K562 (cell line): ENCODE measurements at regions not wholly inside any gene's neighbourhood (a gene's known extent, or its start where the extent isn't known, plus 50 kb on each side); places are given as distances from the start of the nearest gene placed in this dataset.

Source experiments
- ATAC-seq: fragments of 200-7000 bp; cut with Tn5 transposase; 3 replicates; pipeline ENCODE4 v1.9.1; 2020; ENCODE audit warnings: moderate library complexity
- BruUV-seq: library from RNA; stranded (reverse); fragments of 400-500 nt; replicated peaks from 2 replicates; lab custom pipeline; 2021; lab: Mats Ljungman, UMichigan
- CTCF ChIA-PET: fragments of 300-600 bp; formaldehyde crosslinking; extraction: SDS; loops from one replicate; lab custom pipeline; 2021; ENCODE audit warnings: low intra/inter-chr PET ratio; lab: Yijun Ruan, JAX
- POLR2A ChIA-PET: fragments of 300-600, 350-650 bp; sonication (Branson Sonifier 250); formaldehyde crosslinking; extraction: SDS; loops from one replicate; lab custom pipeline; 2021; ENCODE audit warnings: antibody characterized with exemption, inconsistent platforms; lab: Yijun Ruan, JAX
- DNase-seq, 4 experiments: peaks; one replicate each; pipeline versions ENCODE4 v3.0.0 to v3.0.0-alpha.2; 2011 to 2018; ENCODE audit warnings: low spot score in 3 of 4, mixed read lengths in 3 of 4; ENCODE audit errors: extremely low read depth in 1 of 4
- FAIRE-seq: peaks from 2 replicates; lab custom pipeline; 2011; peaks lifted over from hg19 to GRCh38; lab: Jason Lieb, UNC
- H2AFZ ChIP-seq: 2 replicates; pipeline ENCODE4 v1.6.0; 2011; ENCODE audit warnings: low read depth, low read length, control low read depth, inconsistent platforms
- H3K27ac ChIP-seq: fragments of 200-600 bp; 3 replicates; pipeline ENCODE4 v1.8.0; 2011; ENCODE audit warnings: low read depth, mild to moderate bottlenecking, control low read depth, inconsistent platforms, low read length, moderate library complexity, mixed read lengths; ENCODE audit errors: extremely low read depth
- H3K27me3 ChIP-seq, 2 experiments: fragments of 300-600 bp in 1 of 2; 2 replicates in 1 of 2; 3 replicates in 1 of 2; pipeline versions ENCODE4 v1.6.0 to v1.8.0; 2011; ENCODE audit warnings: inconsistent platforms in 2 of 2, low read length in 2 of 2, mild to moderate bottlenecking in 1 of 2, mixed read lengths in 1 of 2, moderate library complexity in 1 of 2; ENCODE audit not compliant: control insufficient read depth in 2 of 2, insufficient read depth in 2 of 2
- H3K36me3 ChIP-seq: fragments of 300-600 bp; 3 replicates; pipeline ENCODE4 v1.8.0; 2011; ENCODE audit warnings: mild to moderate bottlenecking, low read length, inconsistent platforms; ENCODE audit not compliant: control insufficient read depth, insufficient read depth
- H3K4me1 ChIP-seq, 2 experiments: fragments of 200-600 bp in 1 of 2; replicated peaks in 1 of 2; 2 replicates in 1 of 2; 3 replicates in 1 of 2; pipeline versions ENCODE4 v1.5.1 to v1.8.0; 2011; ENCODE audit warnings: inconsistent platforms in 2 of 2, low read length in 2 of 2, mild to moderate bottlenecking in 1 of 2, mixed read lengths in 1 of 2, moderate library complexity in 1 of 2; ENCODE audit not compliant: control insufficient read depth in 2 of 2, insufficient read depth in 2 of 2
- H3K4me2 ChIP-seq: 2 replicates; pipeline ENCODE4 v1.6.1; 2011; ENCODE audit warnings: low read length, control low read depth, inconsistent platforms, mixed read lengths; ENCODE audit not compliant: insufficient read depth
- H3K4me3 ChIP-seq: fragments of 200-600 bp; sonication (generic), shearing (Covaris generic); 2 replicates; pipeline ENCODE4 v1.5.1; 2016; ENCODE audit warnings: control low read depth, inconsistent platforms
- H3K79me2 ChIP-seq: fragments of 200-600 bp; 3 replicates; pipeline ENCODE4 v1.8.0; 2011; ENCODE audit warnings: low read length, inconsistent platforms; ENCODE audit not compliant: control insufficient read depth, insufficient read depth
- H3K9ac ChIP-seq, 2 experiments: 2 replicates each; pipeline versions ENCODE4 v1.6.0 to v1.6.1; 2011; ENCODE audit warnings: low read depth in 2 of 2, low read length in 2 of 2, control low read depth in 1 of 2, inconsistent platforms in 1 of 2, mild to moderate bottlenecking in 1 of 2, mixed read lengths in 1 of 2; ENCODE audit not compliant: insufficient read depth in 1 of 2
- H3K9me1 ChIP-seq: one replicate; pipeline ENCODE4 v1.6.0; 2011; ENCODE audit warnings: inconsistent platforms, mild to moderate bottlenecking, low read length, moderate library complexity; ENCODE audit not compliant: control insufficient read depth, insufficient read depth
- H3K9me3 ChIP-seq: replicated peaks from 2 replicates; pipeline ENCODE4 v1.5.1; 2011; ENCODE audit warnings: low read depth, low read length, inconsistent platforms; ENCODE audit not compliant: control insufficient read depth, insufficient read depth
- H4K20me1 ChIP-seq: replicated peaks from 2 replicates; pipeline ENCODE4 v1.6.1; 2011; ENCODE audit warnings: low read length, inconsistent platforms, mixed read lengths; ENCODE audit not compliant: control insufficient read depth, insufficient read depth
- HLTF ChIP-seq: fragments of 450-650 bp; IDR thresholded peaks from 2 replicates; pipeline ENCODE4 v1.6.1; 2016
- HOMEZ ChIP-seq: fragments of 250-450 bp; sonication (Bioruptor Pico); IDR thresholded peaks from 2 replicates; pipeline ENCODE4 v1.4.0; 2020; ENCODE audit warnings: mild to moderate bottlenecking, moderate library complexity
- NCOA2 ChIP-seq, 2 experiments: fragments of 450-650 bp; IDR thresholded peaks; 2 replicates each; pipeline ENCODE4 v1.6.1; 2018; ENCODE audit warnings: mild to moderate bottlenecking in 2 of 2, moderate library complexity in 1 of 2; ENCODE audit not compliant: partially characterized antibody in 2 of 2
- ZBTB17 ChIP-seq: fragments of 450-650 bp; formaldehyde crosslinking; IDR thresholded peaks from 2 replicates; pipeline ENCODE4 v1.4.0; 2020; ENCODE audit warnings: mild to moderate bottlenecking
- WGBS: fragments of 100-300 bp; shearing (Covaris generic); methylation state at CpG from one replicate; pipeline ENCODE4 v1.1.6; 2016; ENCODE audit warnings: low coverage, mixed read lengths; ENCODE audit not compliant: insufficient coverage; ENCODE audit errors: missing lambda C conversion rate; 5-methylcytosine and 5-hydroxymethylcytosine counted together
- in situ Hi-C: fragments of 300-500 bp; cut with MboI; formaldehyde crosslinking; loops from 4 replicates; pipeline ENCODE4 v1.15.0; 2018; ENCODE audit warnings: inconsistent platforms, mixed read lengths
- intact Hi-C: fragments of 100-400 bp; cut with micrococcal nuclease; formaldehyde crosslinking; loops from 2 replicates; pipeline ENCODE4 v1.14.2; 2022

DNA sequence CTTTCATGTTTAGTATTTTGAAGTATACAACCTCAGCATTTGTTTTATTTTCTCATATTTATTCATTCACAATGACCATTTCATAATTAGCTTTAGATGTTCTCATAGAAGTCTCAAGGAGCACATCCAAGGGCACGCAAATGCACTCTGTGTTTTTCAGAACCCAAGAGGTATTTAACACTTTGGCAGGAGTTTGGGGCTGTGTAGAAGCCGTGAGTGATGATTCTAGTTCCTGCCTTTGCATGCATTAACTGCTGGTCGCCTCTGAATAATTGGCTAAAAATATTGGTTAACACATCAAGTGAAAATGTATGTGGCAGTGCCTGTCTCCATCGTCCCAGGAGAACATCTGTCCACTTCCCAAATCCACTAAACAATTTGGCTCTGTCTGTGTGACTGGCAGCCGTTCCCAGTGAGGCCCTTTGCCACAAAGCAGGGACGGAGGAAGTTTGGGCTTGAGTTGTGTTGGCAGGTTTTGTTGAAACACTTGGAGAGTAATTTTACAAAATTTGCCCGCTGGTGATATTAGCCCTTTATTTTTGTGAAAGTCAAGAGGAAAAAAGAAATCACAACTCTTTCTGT lies 730.7 kb upstream of the SLIT2 start:
- FAIRE-seq = no peak
- BruUV-seq = no TSS peak
- no peak for ATAC-seq
- in situ Hi-C loops (no loop called here), intact Hi-C loops (no loop called here)
- no peaks in the 10 kb centered on the region for H3K9me1 ChIP-seq
- no peak overlapping the region for H3K9ac ChIP-seq
- no peak for TF ChIP-seq HOMEZ (CRISPR knock-in tag)
- 0% methylated on average over 7 of the region's 7 CpGs for WGBS
- CTCF ChIA-PET = no interaction called here
- no peaks in the 10 kb centered on the region for H4K20me1 ChIP-seq
- no peaks in the 10 kb centered on the region for H3K27me3 ChIP-seq
- DNase-seq = no peak
- H3K4me3 ChIP-seq = no peak overlapping the region
- no peaks in the 10 kb centered on the region for H3K79me2 ChIP-seq
- POLR2A ChIA-PET = no interaction called here
- H3K4me1 ChIP-seq = no peaks in the 10 kb centered on the region
- H3K27ac ChIP-seq = no peak overlapping the region
- H3K9me3 ChIP-seq = no peaks in the 10 kb centered on the region
- H3K36me3 ChIP-seq = no peaks in the 10 kb centered on the region
- no peak overlapping the region for H3K4me2 ChIP-seq
- H2AFZ ChIP-seq = no peak overlapping the region

- no peak for ATAC-seq
Observed at GRCh38 chr4:19514276-19515070, 737.2 kb upstream of the SLIT2 start.

More at GRCh38 chr4:19514276-19515070, 737.2 kb upstream of the SLIT2 start:
- H3K4me1 ChIP-seq = no peaks in the 10 kb centered on the region
- FAIRE-seq (no peak), DNase-seq (no peak)
- H2AFZ ChIP-seq = no peak overlapping the region
- H4K20me1 ChIP-seq = no peaks in the 10 kb centered on the region
- no peak overlapping the region for H3K4me2 ChIP-seq
- in situ Hi-C loops = no loop called here
- H3K27ac ChIP-seq = no peak overlapping the region
- H3K9me3 ChIP-seq = no peaks in the 10 kb centered on the region
- CTCF ChIA-PET = no interaction called here
- POLR2A ChIA-PET = no interaction called here
- no peaks in the 10 kb centered on the region for H3K79me2 ChIP-seq
- no peak overlapping the region for H3K4me3 ChIP-seq
- no peak for TF ChIP-seq ZBTB17
- TF ChIP-seq HLTF = no peak
- TF ChIP-seq NCOA2 (IDR thresholded peaks at IDR 0.05; ENCODE audit: partially characterized antibody in 2 of 2) = no peak
- no TSS peak for BruUV-seq
- no peaks in the 10 kb centered on the region for H3K36me3 ChIP-seq
- H3K9ac ChIP-seq = no peak overlapping the region
- 0% methylated on average over 1 of the region's 1 CpG for WGBS
- intact Hi-C loops = no loop called here
- no peaks in the 10 kb centered on the region for H3K27me3 ChIP-seq
- no peaks in the 10 kb centered on the region for H3K9me1 ChIP-seq
